ENCODE measurements at regions not wholly inside any gene's neighbourhood (a gene's known extent, or its start where the extent isn't known, plus 50 kb on each side); places are given as distances from the start of the nearest gene placed in this dataset.

GRCh38 chr10:24104895-24105294 lies 104.0 kb upstream of the KIAA1217 start:
- TF ChIP-seq CTCF (IDR thresholded peaks at IDR 0.05; ENCODE audit: borderline replicate concordance, extremely low read depth, low read length, poor library complexity, severe bottlenecking) (no peak), EZH2 (IDR thresholded peaks at IDR 0.05; ENCODE audit: borderline replicate concordance, low read depth, low read length, severe bottlenecking) (no peak)

Measured in DND-41 (cell line).